Right hindlimb (tissue), 1 donor: ENCODE measurements at regions not wholly inside any gene's neighbourhood (a gene's known extent, or its start where the extent isn't known, plus 50 kb on each side); places are given as distances from the start of the nearest gene placed in this dataset.
"Not testable (repeated sequence)": the region's sequence is repeated elsewhere in the genome, so short reads cannot be mapped to it uniquely, and the experiment has no call there.

ENCODE experiments used
- DNase-seq: peaks from one replicate; pipeline ENCODE4 v3.0.0-alpha.2; 2018

GRCh38 chr1:47638240-47638639 lies 200.4 kb downstream of the FOXD2 start:
- no peak for DNase-seq

DNA sequence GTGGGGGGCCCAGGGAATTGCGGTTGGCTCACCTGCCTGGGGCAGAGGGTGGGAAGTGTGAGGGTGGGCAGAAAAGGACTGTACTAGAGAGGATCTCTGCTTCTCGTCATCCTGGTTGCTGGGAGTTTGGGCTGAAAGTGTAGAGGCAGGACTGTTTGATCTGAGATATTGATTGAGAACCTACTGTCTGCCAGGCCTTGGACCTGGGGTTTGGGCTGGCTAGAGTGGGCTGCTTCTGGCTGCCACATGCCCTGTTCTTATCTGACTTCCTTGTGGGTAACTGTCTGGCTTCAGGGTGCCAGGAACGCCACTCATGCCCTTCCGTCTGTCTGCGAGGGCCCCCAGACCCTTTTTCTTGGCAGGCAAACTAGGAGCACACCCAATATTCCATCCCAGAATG lies 200.9 kb downstream of the FOXD2 start:
- no peak for DNase-seq

- peak; percentile 83 for DNase-seq
Observed at GRCh38 chr1:47643306-47644211, 205.7 kb downstream of the FOXD2 start.

DNA sequence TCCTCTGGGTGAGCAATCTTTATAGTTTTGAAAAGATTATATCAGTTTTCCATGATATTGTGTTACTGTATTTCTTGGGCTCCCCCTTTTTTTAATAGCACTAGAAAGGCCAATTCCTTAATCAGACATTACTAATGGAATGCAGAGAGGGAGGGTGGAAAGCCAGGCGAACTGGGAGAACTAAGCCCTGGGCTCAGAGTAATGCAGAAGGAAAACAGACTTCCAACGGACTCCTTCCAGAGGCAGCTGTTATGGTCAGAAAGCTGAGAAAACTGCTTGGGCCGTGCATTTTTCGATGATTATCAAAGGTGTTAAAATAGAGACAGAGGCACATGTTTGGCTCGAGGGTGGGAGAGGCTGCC lies 206.3 kb downstream of the FOXD2 start:
- DNase-seq, result peak; percentile 58

DNA sequence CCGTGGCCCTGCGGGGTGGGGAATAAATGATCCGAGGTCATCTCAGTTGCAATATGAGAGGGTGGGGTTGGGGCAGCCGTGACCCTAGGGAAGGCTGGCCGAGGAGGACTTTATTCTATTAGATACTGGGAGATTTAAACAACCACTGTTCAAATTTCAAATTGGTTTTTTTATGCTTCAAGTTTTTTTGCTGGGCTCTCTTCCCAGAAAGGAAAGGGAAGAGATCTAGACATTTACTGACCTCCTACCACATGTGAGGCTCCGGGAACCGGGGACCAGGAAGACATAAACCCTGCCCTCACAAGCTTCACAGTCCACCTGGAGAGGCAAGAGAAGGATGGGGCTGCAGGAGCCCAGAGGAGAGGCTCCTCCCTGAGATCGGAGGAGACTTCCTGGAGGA lies 207.3 kb downstream of the FOXD2 start:
- no peak for DNase-seq

DNA sequence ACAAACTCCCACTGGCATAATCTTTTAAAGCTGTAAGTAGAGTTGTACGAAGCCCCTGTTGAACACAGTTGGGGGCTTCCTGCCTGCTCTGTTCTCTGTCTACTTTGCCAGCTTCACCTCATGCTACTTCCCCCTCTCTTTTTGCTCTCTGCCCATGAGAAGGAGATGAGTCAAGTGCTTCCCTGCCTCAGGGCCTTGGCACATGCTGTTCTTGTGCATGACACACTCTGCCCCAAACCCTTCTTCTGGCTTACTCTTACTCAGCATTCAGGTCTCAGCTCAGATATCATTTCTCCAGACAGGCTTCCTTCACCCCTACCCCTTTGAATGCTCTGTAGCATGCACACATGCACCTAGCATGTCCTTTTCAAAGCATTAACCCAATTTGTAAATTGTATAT lies 208.8 kb downstream of the FOXD2 start:
- DNase-seq, result no peak

DNA sequence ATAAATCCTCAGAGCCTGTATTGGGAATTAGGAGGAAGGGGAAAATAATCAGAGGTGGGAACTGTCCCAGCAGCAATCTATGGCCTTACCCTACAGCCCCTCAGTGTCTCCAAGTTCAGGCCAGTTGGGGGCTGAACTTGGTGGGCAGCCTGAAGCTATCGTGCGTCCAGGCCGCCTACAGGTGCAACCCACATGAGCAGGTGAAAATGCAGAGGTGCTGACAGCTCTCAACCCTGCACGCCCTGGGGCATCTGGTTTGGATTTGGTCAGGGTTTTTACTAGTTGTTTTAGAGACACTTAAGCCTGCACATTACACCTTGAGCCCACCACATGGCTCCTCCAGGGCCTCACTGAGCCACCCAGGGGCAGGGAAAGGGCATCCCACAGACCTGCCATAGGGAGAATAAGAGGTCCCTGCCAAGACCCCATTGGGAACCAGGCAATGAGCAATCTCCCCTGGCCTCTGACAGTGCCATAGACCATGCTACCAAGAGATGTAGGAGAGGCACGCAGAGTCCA lies 209.5 kb downstream of the FOXD2 start:
- DNase-seq, result peak; percentile 11

GRCh38 chr1:47650205-47650604 lies 212.4 kb downstream of the FOXD2 start:
- DNase-seq, result peak; percentile 9

- peak; percentile 10 for DNase-seq
Observed at GRCh38 chr1:47650611-47651010, 212.8 kb downstream of the FOXD2 start.

GRCh38 chr1:47651311-47652089 lies 213.7 kb downstream of the FOXD2 start:
- DNase-seq, result peak; percentile 15

- peak; percentile 25 for DNase-seq
Observed at GRCh38 chr1:47655521-47656300, 217.9 kb downstream of the FOXD2 start.

- DNase-seq, result peak; percentile 71
Observed at GRCh38 chr1:47656719-47657685, 219.2 kb downstream of the FOXD2 start.

DNA sequence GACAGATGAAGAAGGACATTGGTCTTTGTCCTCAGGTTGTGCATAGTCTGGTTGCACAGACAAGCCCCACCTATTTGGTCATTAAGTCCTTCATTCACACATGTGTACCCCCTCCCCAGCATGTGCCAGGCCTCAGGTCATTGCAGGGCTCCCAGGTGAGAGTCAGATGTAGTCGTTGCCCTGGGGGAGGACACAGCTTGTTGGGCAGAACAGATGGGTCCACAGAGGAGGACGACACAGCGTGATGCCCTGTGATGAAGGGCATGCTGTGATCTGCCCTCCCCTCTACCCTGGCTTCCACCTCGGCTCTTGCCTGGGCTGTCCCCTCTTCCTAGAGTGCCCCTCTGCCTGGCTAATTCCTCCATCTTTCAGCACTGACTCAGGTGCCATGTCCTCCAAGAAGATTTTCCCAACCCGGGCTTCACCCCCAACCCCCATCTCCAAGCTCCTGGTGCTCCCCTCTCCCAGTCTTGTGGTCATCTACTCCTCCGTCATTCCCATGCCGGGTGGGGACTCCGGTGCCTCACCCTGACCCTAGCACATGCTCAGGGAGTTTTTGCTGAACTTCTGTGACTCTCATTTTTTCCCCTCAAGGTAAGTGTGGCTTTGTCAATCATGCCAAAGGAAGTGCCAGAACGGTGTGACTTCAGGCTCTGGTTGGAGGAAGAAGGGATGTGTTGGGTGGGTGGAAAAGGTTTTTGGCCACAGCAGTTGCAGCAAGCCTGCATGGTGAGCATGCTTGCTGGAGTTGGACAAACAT lies 220.5 kb downstream of the FOXD2 start:
- peak; percentile 12 for DNase-seq

- DNase-seq, result peak; percentile 14
Observed at GRCh38 chr1:47659146-47659545, 221.3 kb downstream of the FOXD2 start.

DNA sequence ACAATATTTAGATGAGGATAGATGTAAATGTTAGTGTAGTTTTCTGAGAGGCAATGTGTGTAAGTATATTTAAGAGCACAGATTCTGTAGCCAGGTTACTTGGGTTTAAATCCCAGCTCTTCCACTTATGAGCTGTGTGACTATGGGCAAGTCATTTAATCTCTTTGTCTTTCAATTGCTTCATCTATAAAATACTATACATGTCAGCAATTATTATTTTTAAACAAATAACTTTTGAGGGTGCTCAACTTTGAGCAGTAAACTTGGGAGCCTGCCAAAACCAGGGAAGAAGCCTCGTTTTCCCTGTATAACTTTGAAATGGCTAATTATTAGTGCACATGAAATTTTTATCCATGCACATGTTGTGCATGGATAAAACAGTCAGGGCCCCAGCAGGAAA lies 222.8 kb downstream of the FOXD2 start:
- no peak for DNase-seq

DNA sequence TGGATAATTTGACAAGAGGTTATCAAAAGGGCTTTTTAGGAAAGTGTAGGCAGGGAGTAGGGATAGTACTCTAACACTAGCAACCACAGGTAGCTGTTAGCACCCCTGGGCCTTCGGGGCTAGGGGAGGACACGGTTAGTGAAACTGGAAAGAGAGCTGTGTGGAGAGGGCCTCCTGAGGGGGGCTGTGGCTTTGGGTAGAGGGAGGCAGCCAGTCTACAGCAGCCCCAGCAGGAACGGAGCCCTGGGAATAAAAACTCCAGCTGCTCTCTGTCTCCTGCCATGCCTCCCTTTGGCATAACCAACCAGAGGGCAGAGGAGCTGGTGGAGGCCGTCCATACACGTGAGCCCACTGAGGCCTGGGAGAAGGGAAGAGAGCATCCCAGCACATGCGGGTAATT lies 223.2 kb downstream of the FOXD2 start:
- DNase-seq, result peak; percentile 8

GRCh38 chr1:47662068-47662467 lies 224.2 kb downstream of the FOXD2 start:
- DNase-seq, result no peak

DNA sequence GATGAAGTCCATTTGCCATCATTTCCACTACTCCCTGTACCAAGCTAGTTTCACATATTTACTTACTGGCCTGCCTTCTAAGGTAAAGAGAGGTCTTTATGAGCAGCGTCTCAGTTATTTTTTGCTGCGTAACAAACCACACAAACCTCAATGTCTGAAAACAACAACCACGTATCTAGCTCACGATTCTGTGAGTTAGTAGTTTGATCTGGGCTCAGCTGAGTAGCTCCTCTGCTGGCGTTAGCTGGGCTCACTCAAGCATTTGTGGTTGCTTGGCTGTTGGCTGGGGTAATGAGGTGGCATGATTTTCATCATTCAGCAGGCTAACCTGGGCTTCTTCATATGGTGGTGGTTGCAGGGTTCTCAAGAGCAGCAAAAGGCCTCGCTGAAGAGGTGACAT lies 225.4 kb downstream of the FOXD2 start:
- DNase-seq, result no peak

GRCh38 chr1:47664356-47664755 lies 226.5 kb downstream of the FOXD2 start:
- DNase-seq, result no peak

DNA sequence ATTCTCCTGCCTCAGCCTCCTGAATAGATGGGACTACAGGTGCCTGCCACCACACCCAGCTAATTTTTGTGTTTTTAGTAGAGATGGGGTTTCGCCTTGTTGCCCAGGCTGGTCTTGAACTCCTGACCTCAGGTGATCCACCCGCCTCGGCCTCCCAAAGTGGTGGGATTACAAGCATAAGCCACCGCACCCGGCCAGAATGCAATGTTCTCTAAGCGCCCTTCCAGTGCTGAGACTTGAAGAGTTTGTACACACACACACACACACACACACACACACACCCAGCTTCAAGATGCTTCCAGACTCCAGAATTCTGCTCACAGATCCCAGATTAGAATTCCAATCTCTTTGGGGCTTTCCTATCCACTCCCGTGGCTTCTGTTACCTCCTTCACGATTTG lies 227.1 kb downstream of the FOXD2 start:
- not testable (repeated sequence) for DNase-seq

GRCh38 chr1:47669081-47669585 lies 231.3 kb downstream of the FOXD2 start:
- no peak for DNase-seq
